Tibial nerve (tissue), 4 donors: ENCODE measurements at regions not wholly inside any gene's neighbourhood (a gene's known extent, or its start where the extent isn't known, plus 50 kb on each side); places are given as distances from the start of the nearest gene placed in this dataset.

Experiments
- DNase-seq, 2 donors: peaks; one replicate each; pipeline ENCODE4 v3.0.0-alpha.2; 2019; ENCODE audit warnings: low spot score in 2 of 2
- H3K27ac ChIP-seq, 4 donors: fragments of 200-600 bp; sonication (generic) in 3 of 4; one replicate each; pipeline ENCODE4 v1.5.1; 2017 to 2019; ENCODE audit warnings: mild to moderate bottlenecking in 1 of 4
- H3K27me3 ChIP-seq, 2 donors: fragments of 200-600 bp; sonication (generic) in 1 of 2; one replicate each; pipeline versions ENCODE4 v1.5.1 to v1.6.0; 2017 to 2019
- H3K36me3 ChIP-seq, 3 donors: fragments of 200-600 bp; sonication (generic); one replicate each; pipeline ENCODE4 v1.5.1; 2018 to 2019
- H3K4me1 ChIP-seq, 4 donors: fragments of 200-600 bp; sonication (generic) in 3 of 4; one replicate each; pipeline ENCODE4 v1.5.1; 2017 to 2019
- H3K4me3 ChIP-seq, 4 donors: fragments of 200-600 bp; sonication (generic) in 3 of 4; one replicate each; pipeline ENCODE4 v1.5.1; 2017 to 2019; ENCODE audit warnings: mild to moderate bottlenecking in 1 of 4, moderate library complexity in 1 of 4
- H3K9me3 ChIP-seq, 4 donors: fragments of 200-600 bp; sonication (generic) in 3 of 4; one replicate each; pipeline ENCODE4 v1.5.1; 2017 to 2019
- CTCF ChIP-seq, 5 experiments: fragments of 200-600 bp in 3 of 5; fragments of 450-650 bp in 2 of 5; sonication (generic) in 3 of 5; IDR thresholded peaks; one replicate each; pipeline ENCODE4 v1.5.1; 2016 to 2019; ENCODE audit warnings: antibody characterized with exemption in 5 of 5, mild to moderate bottlenecking in 3 of 5, moderate library complexity in 2 of 5
- EP300 ChIP-seq, 2 donors: sonication (generic); formaldehyde crosslinking; IDR thresholded peaks; one replicate each; pipeline ENCODE4 v1.6.1; 2017; ENCODE audit warnings: antibody characterized with exemption in 2 of 2, mild to moderate bottlenecking in 1 of 2
- POLR2A ChIP-seq, 2 donors: fragments of 450-650 bp; IDR thresholded peaks; one replicate each; pipeline ENCODE4 v1.6.1; 2017; ENCODE audit warnings: antibody characterized with exemption in 2 of 2, mild to moderate bottlenecking in 2 of 2, moderate library complexity in 2 of 2
- WGBS, 2 donors: methylation state at CpG; one replicate each; pipeline ENCODE4 v1.1.5; 2018; 5-methylcytosine and 5-hydroxymethylcytosine counted together

- no peaks in the 10 kb centered on the region for H3K4me1 ChIP-seq
- 89 to 90% methylated on average over 2 of the region's 2 CpGs for whole genome bisulfite sequencing, 2 donors
- H3K27ac ChIP-seq = no peak overlapping the region
- no peak for DNase-seq
- no peak overlapping the region for H3K4me3 ChIP-seq
- no peaks in the 10 kb centered on the region for H3K36me3 ChIP-seq
- no peaks in the 10 kb centered on the region for H3K27me3 ChIP-seq
- TF ChIP-seq CTCF (IDR thresholded peaks at IDR 0.05) (no peak), EP300 (IDR thresholded peaks at IDR 0.05) (no peak), POLR2A (IDR thresholded peaks at IDR 0.05) (no peak)
- no peaks in the 10 kb centered on the region for H3K9me3 ChIP-seq
These were observed 251.2 kb downstream of the CSNK1G3 start for GRCh38 chr5:123763201-123763600.

GRCh38 chr5:123756816-123757215 is 244.8 kb downstream of the CSNK1G3 start:
- Histone ChIP-seq H3K36me3 (no peaks in the 10 kb centered on the region), H3K4me3 (no peak overlapping the region), H3K27ac (peak overlapping the region in 2 of 4 donors; percentile 55 to 75), H3K4me1 (peaks cover 0 to 46% (median 6%) of the 10 kb centered on the region in 4 donors), H3K27me3 (no peaks in the 10 kb centered on the region), H3K9me3 (no peaks in the 10 kb centered on the region)
- TF ChIP-seq CTCF (IDR thresholded peaks at IDR 0.05) (no peak), POLR2A (IDR thresholded peaks at IDR 0.05) (no peak)
- DNase-seq = no peak

- no peaks in the 10 kb centered on the region for H3K9me3 ChIP-seq
- H3K4me3 ChIP-seq = no peak overlapping the region
- no peaks in the 10 kb centered on the region for H3K36me3 ChIP-seq
- no peaks in the 10 kb centered on the region for H3K27me3 ChIP-seq
- H3K27ac ChIP-seq = peak overlapping the region in 2 of 4 donors; percentile 55 to 75
- WGBS, 2 donors = 29 to 32% methylated on average over 2 of the region's 2 CpGs
- no peak for TF ChIP-seq CTCF (IDR thresholded peaks at IDR 0.05)
- no peak for TF ChIP-seq POLR2A (IDR thresholded peaks at IDR 0.05)
- no peak for TF ChIP-seq EP300 (IDR thresholded peaks at IDR 0.05)
- DNase-seq = no peak
- peaks cover 0 to 49% (median 6%) of the 10 kb centered on the region in 4 donors for H3K4me1 ChIP-seq
These were observed 244.3 kb downstream of the CSNK1G3 start for GRCh38 chr5:123756318-123756665.

GRCh38 chr5:123755653-123756317 is 243.8 kb downstream of the CSNK1G3 start:
- TF ChIP-seq POLR2A (IDR thresholded peaks at IDR 0.05) = no peak
- no peak for TF ChIP-seq CTCF (IDR thresholded peaks at IDR 0.05)
- no peak for TF ChIP-seq EP300 (IDR thresholded peaks at IDR 0.05)
- Histone ChIP-seq H3K27ac (peak overlapping the region in 2 of 4 donors; percentile 55 to 75), H3K4me1 (peaks cover 0 to 49% (median 6%) of the 10 kb centered on the region in 4 donors), H3K27me3 (no peaks in the 10 kb centered on the region), H3K4me3 (no peak overlapping the region), H3K9me3 (no peaks in the 10 kb centered on the region), H3K36me3 (no peaks in the 10 kb centered on the region)
- DNase-seq = no peak
- WGBS, 2 donors = 24 to 28% methylated on average over 5 of the region's 5 CpGs

GRCh38 chr5:123754908-123755307 is 242.9 kb downstream of the CSNK1G3 start:
- H3K9me3 ChIP-seq = no peaks in the 10 kb centered on the region
- peaks cover 0 to 49% (median 6%) of the 10 kb centered on the region in 4 donors for H3K4me1 ChIP-seq
- no peak overlapping the region for H3K4me3 ChIP-seq
- no peaks in the 10 kb centered on the region for H3K27me3 ChIP-seq
- WGBS, 2 donors = 23 to 47% methylated on average over 3 of the region's 3 CpGs
- peak overlapping the region in 3 of 4 donors; percentile 23 to 75 (median 55) for H3K27ac ChIP-seq
- TF ChIP-seq CTCF (IDR thresholded peaks at IDR 0.05) (no peak), POLR2A (IDR thresholded peaks at IDR 0.05) (no peak)
- no peaks in the 10 kb centered on the region for H3K36me3 ChIP-seq
- DNase-seq = no peak
